UCSD-AML1 (cell line): ENCODE measurements at regions not wholly inside any gene's neighbourhood (a gene's known extent, or its start where the extent isn't known, plus 50 kb on each side); places are given as distances from the start of the nearest gene placed in this dataset.

ENCODE experiments used
- DNase-seq: peaks from one replicate; lab custom pipeline; 2025; ENCODE audit not compliant: unreplicated experiment; lab: John Stamatoyannopoulos, UW

GRCh38 chr15:97909291-97909891, 51.1 kb upstream of the ARRDC4 start:
- peak; percentile 77 for DNase-seq
